GM19468 (cell line): ENCODE measurements at regions not wholly inside any gene's neighbourhood (a gene's known extent, or its start where the extent isn't known, plus 50 kb on each side); places are given as distances from the start of the nearest gene placed in this dataset.
"Not testable (repeated sequence)": the region's sequence is repeated elsewhere in the genome, so short reads cannot be mapped to it uniquely, and the experiment has no call there.

Experiments
- ATAC-seq: cut with Tn5 transposase; IDR thresholded peaks from one replicate; pipeline ENCODE4 v1.9.1; 2021; ENCODE audit warnings: mild to moderate bottlenecking, moderate library complexity, moderate number of reproducible peaks; ENCODE audit not compliant: unreplicated experiment; ENCODE audit errors: extremely low read depth

DNA sequence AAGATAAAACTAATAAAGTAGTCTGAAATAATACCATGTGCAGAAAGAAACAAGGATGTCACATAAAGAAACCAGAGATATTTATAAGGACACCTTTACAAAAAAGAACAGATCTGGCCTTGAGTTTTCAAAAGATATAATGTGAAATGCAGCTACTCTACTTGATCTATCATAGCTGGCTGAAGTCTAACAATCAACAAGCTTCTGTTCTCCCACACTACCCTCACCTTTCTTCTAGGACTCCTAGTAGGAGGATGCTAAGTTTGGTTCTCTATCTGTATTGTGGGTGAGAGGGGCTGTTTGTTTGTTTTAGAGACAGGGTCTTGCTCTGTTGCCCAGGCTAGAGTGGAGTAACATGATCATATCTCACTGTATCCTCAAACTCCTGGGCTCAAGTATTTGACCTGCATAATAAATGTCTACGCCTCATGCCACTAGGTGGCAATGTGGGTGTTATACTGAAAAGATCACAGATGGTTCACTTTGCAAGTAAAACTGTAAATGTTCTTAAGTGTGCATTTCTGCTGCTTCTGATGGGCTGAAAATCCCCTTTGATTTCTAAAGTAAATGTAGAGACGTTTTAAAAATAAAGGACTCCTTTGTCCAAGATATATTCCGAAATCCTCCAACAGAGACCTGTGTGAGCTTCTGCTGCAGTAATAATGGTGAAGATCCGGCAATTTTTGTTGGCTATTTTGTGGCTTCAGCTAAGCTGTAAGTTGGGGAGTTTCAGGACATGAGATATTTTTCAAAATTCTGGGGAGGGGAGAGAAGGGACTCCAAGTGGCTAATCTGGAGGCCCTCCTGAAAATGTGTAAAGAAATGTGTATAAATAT, 269.3 kb downstream of the DAD1 start:
- no peak for ATAC-seq

DNA sequence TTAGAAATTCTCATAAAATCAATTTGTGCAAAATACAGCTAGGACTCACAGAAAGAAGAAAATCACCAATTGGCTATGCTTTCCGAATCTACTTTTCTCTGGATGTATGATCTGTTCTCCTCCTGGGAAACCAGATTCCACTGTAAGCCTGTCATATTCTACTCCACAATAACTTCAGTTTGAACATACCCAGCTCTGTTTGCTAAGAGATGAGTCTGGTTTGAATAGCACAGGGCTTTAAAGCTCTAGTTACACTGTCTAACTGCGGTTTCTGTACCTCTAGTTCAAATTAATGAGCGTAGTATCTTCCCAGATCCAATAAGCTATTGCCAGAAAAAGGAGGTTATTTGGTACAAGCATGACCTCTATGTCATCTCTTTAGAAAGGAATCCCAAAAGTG, 270.1 kb downstream of the DAD1 start:
- ATAC-seq, result no peak

DNA sequence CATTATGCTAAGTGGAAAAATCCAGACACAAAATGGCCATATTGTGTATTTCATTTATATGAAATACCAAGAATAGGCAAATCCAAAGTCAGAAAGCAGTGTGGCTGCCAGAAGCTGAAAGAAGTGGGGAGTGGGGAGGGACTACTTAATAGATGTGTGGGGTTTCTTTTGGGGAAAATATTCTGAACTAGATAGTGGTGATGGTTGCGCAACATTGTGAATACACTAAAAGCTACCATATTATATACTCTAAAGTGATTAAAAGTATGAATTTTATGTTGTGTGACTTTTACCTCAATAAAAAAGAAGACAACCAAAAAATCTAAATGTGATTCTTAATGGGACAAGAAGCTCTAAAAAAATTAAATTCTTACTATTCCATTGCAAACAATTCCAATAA, 272.6 kb downstream of the DAD1 start:
- no peak for ATAC-seq

DNA sequence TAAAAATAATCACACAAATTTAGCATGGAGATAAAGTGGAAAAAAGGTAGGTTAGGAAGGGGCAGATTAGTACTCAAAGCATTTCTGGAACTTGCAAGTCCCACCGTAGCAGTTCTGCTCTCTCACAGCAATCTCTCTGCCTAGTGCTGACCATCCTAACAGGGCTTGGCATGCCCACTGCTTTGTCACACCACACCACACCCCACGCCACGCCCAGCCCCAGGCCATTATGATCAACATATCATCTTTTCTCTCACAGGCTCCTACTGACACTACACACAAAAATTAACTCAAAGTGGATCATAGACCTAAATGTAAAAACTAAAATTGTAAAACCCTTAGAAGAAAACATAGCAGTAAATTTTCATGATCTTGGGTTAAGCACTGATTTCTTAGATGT, 273.7 kb downstream of the DAD1 start:
- no peak for ATAC-seq

DNA sequence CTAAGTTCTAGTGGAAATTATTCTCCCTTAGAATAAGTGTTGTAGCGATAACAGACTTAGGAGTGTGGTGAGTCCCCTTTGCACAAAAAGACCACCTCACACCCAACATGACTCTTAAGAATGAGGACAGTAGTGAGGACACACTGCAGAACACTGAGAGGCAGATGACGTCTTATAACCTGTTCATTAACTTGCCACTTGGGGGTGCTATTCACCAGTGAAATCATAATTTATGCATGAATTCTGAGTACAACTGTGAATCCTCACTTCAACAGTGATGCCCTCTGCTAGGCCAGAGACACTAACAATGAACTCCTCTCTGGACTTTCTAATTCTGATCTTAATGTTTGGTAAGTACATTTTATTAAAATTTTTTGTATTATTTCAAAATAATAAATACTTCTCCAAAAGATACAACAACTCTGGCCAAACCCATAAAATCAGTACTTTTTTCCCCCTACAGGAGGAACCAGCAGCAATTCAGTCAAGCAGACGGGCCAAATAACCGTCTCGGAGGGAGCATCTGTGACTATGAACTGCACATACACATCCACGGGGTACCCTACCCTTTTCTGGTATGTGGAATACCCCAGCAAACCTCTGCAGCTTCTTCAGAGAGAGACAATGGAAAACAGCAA, 274.7 kb downstream of the DAD1 start:
- ATAC-seq, result peak; percentile 72

DNA sequence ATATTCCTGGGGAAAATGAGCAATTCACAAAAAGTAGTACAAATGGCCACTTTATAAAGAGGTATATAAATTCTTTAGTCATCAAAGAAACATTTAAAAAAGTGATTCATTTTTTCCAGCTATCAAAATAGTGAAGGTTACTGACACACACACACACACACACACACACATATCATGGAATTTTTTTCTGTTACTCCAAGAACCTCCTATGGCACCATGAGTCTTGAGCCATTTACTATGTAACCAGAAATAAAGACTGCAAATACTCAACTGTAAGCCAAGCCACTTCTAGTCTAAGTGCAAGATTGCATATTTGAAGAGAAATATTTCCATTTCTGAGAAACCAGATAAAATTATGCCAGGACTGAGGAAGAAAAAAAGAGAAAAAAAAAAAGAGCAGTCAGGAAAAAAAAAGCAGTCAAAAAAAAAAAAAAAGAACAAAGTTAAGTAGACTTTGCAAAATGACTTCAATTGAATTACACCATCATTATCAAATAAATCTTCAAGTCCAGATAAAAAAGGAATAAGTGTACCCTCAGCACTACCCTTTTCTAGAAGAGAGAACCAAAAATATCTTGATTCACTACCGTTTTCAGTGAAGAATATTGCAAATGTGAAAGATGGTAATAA, 275.7 kb downstream of the DAD1 start:
- ATAC-seq, result no peak

DNA sequence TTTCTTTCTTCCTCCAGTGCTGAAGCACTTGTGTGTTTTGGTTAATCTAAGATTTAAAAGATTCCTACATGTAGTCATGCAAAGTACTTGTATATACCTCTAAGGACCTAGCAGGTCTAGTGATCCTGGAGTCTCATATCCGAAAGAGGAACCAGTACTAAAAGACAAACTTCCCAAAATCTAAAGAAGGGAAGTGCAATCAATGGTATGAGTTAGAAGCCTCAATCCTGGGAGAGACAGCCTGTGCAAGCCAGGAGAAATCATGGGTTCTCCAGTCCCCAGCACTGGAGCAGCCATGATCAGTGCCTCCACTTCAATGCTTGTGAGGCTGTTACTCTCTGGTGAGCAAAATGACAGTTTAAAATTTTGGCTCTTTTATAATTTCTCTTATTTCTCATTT, 277.4 kb downstream of the DAD1 start:
- ATAC-seq, result no peak

DNA sequence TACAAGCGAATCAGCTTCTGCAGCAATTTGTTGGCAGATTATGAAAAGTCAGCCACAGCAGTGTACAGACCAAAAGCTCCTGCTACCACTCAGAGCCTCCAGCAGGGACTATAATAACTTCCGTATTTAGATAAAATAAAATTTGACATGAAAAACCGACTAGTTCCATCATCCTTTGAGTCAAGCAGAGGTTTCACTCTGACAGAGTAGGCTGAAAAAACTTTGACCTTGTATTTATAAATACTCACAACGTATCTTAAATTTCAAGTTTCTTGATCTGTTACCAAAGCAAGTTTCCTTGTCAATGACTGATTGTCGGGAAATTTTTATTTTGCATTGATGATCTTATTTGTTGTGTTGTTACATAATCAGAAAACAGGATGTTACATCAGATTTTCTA, 283.4 kb downstream of the DAD1 start:
- ATAC-seq, result no peak

DNA sequence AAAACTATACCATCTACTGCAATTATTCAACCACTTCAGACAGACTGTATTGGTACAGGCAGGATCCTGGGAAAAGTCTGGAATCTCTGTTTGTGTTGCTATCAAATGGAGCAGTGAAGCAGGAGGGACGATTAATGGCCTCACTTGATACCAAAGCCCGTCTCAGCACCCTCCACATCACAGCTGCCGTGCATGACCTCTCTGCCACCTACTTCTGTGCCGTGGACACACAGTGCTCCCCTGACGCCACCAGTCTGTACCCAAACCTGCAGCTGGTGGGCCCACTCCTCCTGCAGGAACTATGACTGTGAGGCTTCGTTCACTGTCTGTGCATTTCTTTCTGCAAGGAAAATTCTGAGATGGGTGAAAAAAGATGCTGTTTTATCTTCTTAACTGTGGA, 284.7 kb downstream of the DAD1 start:
- ATAC-seq, result no peak

DNA sequence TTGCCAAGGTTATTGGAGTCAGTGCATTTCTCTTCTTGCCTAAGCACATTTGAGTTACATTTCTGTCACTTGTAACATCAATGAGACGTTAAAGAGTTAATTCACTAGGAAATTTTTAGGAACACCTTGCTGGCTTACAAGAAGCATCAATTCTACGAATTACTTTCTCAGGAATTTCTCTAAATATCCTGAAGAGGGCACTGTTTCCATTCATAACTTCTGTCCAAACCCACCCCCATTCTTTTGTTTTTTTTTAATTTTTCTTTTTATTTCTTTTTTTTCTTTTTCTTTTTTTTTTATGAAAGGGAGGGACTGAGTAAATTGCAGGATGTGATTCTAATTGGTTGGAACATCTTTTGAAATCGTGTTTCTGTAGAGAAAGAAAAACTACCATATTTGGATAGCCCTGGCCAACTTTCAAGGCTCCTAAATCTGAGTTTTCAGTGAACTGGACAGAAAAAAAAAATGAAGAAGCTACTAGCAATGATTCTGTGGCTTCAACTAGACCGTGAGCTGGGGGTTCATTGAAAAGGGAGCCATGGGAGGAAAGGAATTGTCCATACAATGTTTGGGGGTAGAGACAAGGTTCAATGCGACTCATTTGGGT, 285.3 kb downstream of the DAD1 start:
- ATAC-seq, result no peak

DNA sequence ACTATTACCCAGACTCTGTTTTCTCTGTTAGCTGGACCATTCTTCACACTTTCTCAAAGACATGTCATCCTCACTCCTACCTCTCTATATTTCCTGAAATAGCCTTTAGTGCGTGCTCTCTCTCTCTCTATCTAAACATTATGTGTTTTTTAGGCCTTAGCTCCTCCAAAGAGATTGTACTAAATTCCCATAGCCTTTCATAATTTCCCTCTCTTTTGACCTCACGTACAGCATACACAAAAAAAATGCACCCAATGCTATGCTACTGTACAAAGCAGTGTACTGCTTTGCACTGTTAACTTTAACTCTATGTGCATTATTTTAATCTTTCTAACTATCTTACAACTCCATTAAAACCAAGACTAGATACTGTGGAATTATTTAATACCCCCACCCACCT, 288.4 kb downstream of the DAD1 start:
- ATAC-seq, result no peak

DNA sequence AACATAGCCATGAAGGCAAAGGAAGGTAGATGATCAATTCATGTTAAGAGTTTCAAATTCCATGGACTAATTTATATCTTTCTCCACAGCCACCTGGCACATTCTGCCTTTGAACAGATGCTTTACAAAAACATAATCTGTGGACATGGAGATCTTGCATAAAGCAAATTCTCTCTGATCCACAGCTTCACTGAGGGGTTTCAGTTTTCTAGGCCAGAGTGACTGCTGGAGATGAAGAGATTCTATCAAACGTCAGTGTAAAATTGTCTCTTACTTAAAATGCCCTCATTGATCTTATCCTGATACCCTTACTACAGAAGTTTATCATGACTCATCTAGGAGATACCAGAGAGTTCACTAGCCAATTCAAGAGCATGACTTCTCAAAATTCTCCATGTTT, 291.6 kb downstream of the DAD1 start:
- no peak for ATAC-seq

DNA sequence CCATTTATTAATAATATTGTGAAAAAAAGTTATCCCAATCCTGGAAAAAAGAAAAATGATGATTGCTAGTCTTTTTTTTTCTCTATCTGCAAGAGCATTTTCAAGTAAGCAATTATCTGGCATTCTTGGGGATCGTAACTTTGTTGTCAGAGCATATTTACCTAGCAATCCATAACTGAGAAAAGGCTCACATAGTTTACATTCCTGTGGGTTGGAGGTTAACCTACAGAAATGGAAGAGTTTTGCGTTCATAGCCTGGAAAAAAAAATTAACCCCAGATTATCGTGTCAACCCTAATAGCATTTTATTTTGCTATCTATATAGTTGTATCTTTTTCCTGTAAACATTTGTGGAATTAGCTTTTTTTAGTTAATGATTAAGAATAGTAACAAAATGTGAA, 292.3 kb downstream of the DAD1 start:
- ATAC-seq, result no peak

DNA sequence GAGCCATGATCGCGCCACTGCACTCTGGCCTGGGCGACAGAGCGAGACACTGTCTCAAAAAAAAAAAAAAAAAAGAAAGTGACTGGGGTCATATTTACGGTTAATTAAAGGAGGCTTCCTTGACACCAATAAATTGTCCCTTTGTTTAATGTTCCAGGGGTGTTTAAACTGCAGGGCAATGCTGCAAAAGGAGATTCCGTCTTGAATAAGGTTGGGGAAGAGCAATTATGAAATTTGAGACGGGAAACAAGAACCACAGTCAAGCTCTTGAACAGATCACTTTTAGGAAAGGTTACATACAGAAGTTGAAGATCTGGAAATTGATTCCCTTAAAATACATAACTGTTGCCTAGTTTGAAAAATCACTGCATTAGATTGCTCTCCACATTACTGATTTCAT, 292.9 kb downstream of the DAD1 start:
- no peak for ATAC-seq

DNA sequence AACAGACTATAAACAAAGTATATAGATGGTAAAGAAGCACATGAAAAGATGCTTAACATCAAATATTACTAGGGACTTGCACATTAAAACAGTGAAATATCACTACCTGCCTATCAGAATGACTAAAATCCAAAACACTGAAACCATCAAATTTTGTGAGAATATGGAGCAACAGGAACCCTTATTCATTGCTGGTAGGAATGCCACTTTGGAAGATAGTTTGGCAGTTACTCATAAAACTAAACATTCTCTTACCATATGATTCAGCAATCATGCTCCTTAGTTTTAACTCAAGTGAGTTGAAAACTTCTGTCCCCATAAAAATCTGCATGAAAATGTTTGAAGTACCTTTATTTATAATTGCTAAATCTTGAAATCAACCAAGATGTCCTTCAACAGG, 297.6 kb downstream of the DAD1 start:
- ATAC-seq, result no peak

DNA sequence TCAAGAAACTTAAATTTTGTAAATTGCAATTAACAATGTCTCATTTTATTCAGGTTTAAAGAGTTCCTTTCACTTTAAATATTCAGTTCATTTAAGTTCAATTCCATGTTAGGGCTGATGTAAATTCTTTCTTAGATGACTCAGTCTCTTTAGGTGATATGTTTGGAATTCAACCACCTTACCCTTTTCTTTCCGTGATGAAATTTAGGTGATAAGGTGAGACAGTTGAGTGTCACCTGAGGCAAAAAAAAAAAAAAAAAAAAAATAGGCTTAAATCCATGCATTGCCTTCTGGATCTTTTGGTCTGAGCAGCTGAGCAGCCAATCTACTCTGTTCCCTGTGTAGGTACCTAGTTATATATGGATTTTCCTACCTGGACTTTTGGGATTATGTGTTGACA, 299.5 kb downstream of the DAD1 start:
- no peak for ATAC-seq

DNA sequence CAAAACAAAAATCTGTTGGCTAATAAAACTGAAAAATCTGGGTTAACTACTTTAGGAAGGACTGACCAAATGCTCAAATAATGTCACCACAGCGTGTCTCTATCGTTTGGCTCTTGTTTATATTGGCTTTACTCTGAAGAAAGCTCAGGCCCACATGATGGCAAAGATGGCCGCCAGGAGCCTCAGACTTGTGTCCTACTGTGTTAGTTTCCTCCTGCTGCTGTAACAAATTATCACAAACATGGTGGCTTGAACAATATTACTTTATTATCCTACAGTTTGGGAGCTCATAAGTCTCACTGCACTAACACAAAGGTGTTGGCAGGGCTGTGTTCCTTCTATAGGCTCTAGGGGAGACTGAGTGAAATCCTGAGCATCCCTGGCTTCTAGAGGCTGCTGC, 303.0 kb downstream of the DAD1 start:
- no peak for ATAC-seq

DNA sequence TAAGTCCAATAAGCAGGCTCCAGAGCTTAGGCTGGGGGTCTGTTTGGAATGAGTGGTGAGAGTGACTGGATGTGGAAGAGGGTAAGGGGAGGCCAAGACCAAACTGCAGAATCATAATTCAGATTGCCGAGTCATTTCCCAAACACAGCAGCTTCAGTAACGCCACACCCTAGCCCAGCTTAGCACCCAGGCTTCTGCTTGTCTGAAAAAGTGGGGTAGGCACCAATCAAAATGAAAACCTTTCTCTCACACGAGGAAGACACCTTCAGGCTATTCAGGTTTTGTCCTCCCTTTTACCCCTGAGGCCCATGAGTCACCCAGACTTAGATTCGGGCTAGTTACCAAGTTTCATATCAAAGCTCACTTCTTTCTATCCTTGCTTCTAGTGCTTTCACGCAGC, 306.1 kb downstream of the DAD1 start:
- no peak for ATAC-seq

DNA sequence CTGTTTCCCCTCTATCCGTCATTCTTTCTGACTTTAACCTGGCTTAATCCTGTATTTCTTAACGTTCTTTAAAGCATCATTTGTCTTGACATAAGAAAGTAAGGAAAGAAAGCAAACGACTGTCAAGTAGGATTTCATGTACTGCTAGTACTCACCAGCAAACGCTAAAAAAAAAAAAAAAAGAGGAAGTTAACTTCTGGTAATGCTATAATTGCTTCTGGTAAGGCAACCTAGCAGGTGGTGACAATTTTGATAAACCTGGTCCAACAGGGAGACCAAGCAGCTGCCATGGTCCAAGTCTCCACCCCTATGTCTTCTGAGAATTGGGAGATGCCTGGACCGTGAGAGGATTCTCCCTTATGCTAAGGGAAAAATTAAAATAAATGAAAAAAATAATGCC, 306.6 kb downstream of the DAD1 start:
- ATAC-seq, result no peak

DNA sequence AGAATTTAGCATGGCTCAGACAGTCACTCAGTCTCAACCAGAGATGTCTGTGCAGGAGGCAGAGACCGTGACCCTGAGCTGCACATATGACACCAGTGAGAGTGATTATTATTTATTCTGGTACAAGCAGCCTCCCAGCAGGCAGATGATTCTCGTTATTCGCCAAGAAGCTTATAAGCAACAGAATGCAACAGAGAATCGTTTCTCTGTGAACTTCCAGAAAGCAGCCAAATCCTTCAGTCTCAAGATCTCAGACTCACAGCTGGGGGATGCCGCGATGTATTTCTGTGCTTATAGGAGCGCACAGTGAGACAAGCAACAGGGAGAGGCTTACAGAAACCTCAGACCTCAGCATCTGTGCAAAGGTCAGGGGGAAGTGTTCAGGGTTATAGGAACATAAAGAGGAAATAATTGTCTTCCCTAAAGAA, 307.6 kb downstream of the DAD1 start:
- ATAC-seq, result not testable (repeated sequence)
